B cell (primary cell): ENCODE measurements at regions not wholly inside any gene's neighbourhood (a gene's known extent, or its start where the extent isn't known, plus 50 kb on each side); places are given as distances from the start of the nearest gene placed in this dataset.

Experiments used
- ATAC-seq: fragments of 200-7000 bp; cut with Tn5 transposase; one replicate; pipeline ENCODE4 v1.10.0; 2021; ENCODE audit warnings: low read depth, mild to moderate bottlenecking, moderate number of reproducible peaks, moderate library complexity
- CTCF ChIA-PET: fragments of 350-600 bp; sonication (Branson Sonifier 250); formaldehyde crosslinking; loops from one replicate; lab custom pipeline; 2021; ENCODE audit warnings: antibody characterized with exemption, inconsistent platforms; lab: Charles Lee
- POLR2A ChIA-PET: fragments of 350-600 bp; sonication (Branson Sonifier 250); formaldehyde crosslinking; loops from one replicate; lab custom pipeline; 2021; ENCODE audit warnings: antibody characterized with exemption; lab: Charles Lee
- DNase-seq: peaks from one replicate; pipeline ENCODE4 v3.0.0; 2013
- H2AFZ ChIP-seq: 2 replicates; pipeline ENCODE4 v1.6.1; 2012; ENCODE audit warnings: mild to moderate bottlenecking, low read depth, low read length; ENCODE audit not compliant: insufficient read depth, poor library complexity, severe bottlenecking
- H3K27ac ChIP-seq, 2 donors: 1 replicate in 1 of 2; 2 replicates in 1 of 2; pipeline ENCODE4 v1.5.1; 2012 to 2013; ENCODE audit warnings: low read length in 2 of 2, mild to moderate bottlenecking in 2 of 2, moderate library complexity in 1 of 2
- H3K27me3 ChIP-seq, 4 experiments: fragments of 200-600 bp in 1 of 4; sonication (generic) in 1 of 4; replicated peaks in 1 of 4; 1 replicate in 2 of 4; 2 replicates in 2 of 4; pipeline versions ENCODE4 v1.6.1 to v1.7.0; 2013 to 2016; ENCODE audit warnings: low read length in 3 of 4, mild to moderate bottlenecking in 2 of 4, mixed read lengths in 1 of 4, moderate library complexity in 1 of 4; ENCODE audit not compliant: insufficient read depth in 4 of 4, control insufficient read depth in 3 of 4; ENCODE audit errors: control extremely low read depth in 1 of 4
- H3K36me3 ChIP-seq, 2 experiments: replicated peaks in 1 of 2; 1 replicate in 1 of 2; 2 replicates in 1 of 2; pipeline versions ENCODE4 v1.6.1 to v1.7.1; 2013; ENCODE audit warnings: low read length in 1 of 2; ENCODE audit not compliant: insufficient read depth in 2 of 2, control insufficient read depth in 1 of 2; ENCODE audit errors: control extremely low read depth in 1 of 2, extremely low read depth in 1 of 2
- H3K4me1 ChIP-seq, 2 donors: fragments of 200-600 bp in 1 of 2; sonication (generic) in 1 of 2; 1 replicate in 1 of 2; 2 replicates in 1 of 2; pipeline versions ENCODE4 v1.5.1 to v1.6.1; 2013 to 2017; ENCODE audit warnings: low read length in 2 of 2; ENCODE audit not compliant: control insufficient read depth in 2 of 2, insufficient read depth in 2 of 2
- H3K4me2 ChIP-seq: replicated peaks from 2 replicates; pipeline ENCODE3; 2012; ENCODE audit warnings: mild to moderate bottlenecking, low read depth, low read length; ENCODE audit not compliant: poor library complexity, severe bottlenecking
- H3K4me3 ChIP-seq, 5 experiments: fragments of 200-600 bp in 1 of 5; sonication (generic) in 1 of 5; 1 replicate in 3 of 5; 2 replicates in 2 of 5; pipeline versions ENCODE4 v1.5.1 to v1.7.0; 2011 to 2016; ENCODE audit warnings: low read length in 4 of 5, mild to moderate bottlenecking in 4 of 5, low read depth in 2 of 5, control low read depth in 1 of 5, moderate library complexity in 1 of 5; ENCODE audit not compliant: insufficient read depth in 1 of 5; ENCODE audit errors: control extremely low read depth in 1 of 5, extremely low read depth in 1 of 5
- H3K79me2 ChIP-seq: fragments of 200-600 bp; sonication (generic); one replicate; pipeline ENCODE4 v1.6.0; 2016; ENCODE audit warnings: low read length; ENCODE audit not compliant: control insufficient read depth, insufficient read depth
- H3K9ac ChIP-seq: fragments of 200-600 bp; sonication (generic); 2 replicates; pipeline ENCODE4 v1.6.1; 2017; ENCODE audit warnings: mild to moderate bottlenecking, low read length, moderate library complexity
- H3K9me3 ChIP-seq, 3 donors: one replicate each; pipeline versions ENCODE4 v1.6.1 to v1.7.1; 2013; ENCODE audit warnings: low read length in 2 of 3; ENCODE audit not compliant: control insufficient read depth in 2 of 3, insufficient read depth in 1 of 3; ENCODE audit errors: control extremely low read depth in 1 of 3
- H4K20me1 ChIP-seq: 2 replicates; pipeline ENCODE4 v1.6.0; 2012; ENCODE audit warnings: mild to moderate bottlenecking, low read length; ENCODE audit not compliant: insufficient read depth, control insufficient read depth, poor library complexity, severe bottlenecking
- H3K27ac Mint-ChIP-seq: one replicate; pipeline ENCODE4 v1.8.0; 2021; ENCODE audit warnings: mixed read lengths
- H3K27me3 Mint-ChIP-seq: one replicate; pipeline ENCODE4 v1.8.0; 2021; ENCODE audit warnings: mixed read lengths
- H3K4me1 Mint-ChIP-seq: one replicate; pipeline ENCODE4 v1.8.0; 2021; ENCODE audit warnings: mixed read lengths
- H3K4me3 Mint-ChIP-seq: one replicate; pipeline ENCODE4 v1.8.0; 2021; ENCODE audit warnings: mixed read lengths
- H3K9me3 Mint-ChIP-seq: one replicate; pipeline ENCODE4 v1.8.0; 2022; ENCODE audit warnings: mixed read lengths; ENCODE audit not compliant: insufficient read depth
- EZH2 ChIP-seq: IDR thresholded peaks from 2 replicates; pipeline ENCODE4 v1.6.1; 2012; ENCODE audit warnings: borderline replicate concordance, low read depth, mild to moderate bottlenecking, moderate library complexity, low read length; ENCODE audit not compliant: insufficient read depth, poor library complexity, severe bottlenecking
- WGBS: methylation state at CpG from one replicate; pipeline ENCODE4 v1.1.5; 2013; ENCODE audit warnings: missing lambda C conversion rate; ENCODE audit not compliant: insufficient coverage; 5-methylcytosine and 5-hydroxymethylcytosine counted together
- intact Hi-C: fragments of 100-400 bp; cut with micrococcal nuclease; formaldehyde crosslinking; loops from one replicate; pipeline ENCODE4 v1.10.0; 2022
- TF ChIP-seq, protein P1 (sequence below): fragments of 200-600 bp; IDR thresholded peaks from one replicate; pipeline ENCODE4 v1.8.0; 2022; ENCODE audit warnings: antibody characterized with exemption, mild to moderate bottlenecking

GRCh38 chr6:138664745-138665144 is 108.8 kb upstream of the CCDC28A start:
- no peak overlapping the region for H3K4me3 ChIP-seq
- 100% methylated on average over 1 of the region's 2 CpGs for WGBS
- POLR2A ChIA-PET, result no interaction called here

GRCh38 chr6:138666636-138667035 is 106.9 kb upstream of the CCDC28A start:
- CTCF ChIA-PET, result no interaction called here
- peaks cover 9% of the 10 kb centered on the region for H3K27me3 Mint-ChIP-seq
- H3K4me3 ChIP-seq, result no peak overlapping the region
- no peak overlapping the region for H3K27ac Mint-ChIP-seq
- no peak overlapping the region for H3K27ac ChIP-seq
- H3K4me3 Mint-ChIP-seq, result no peak overlapping the region
- TF ChIP-seq, protein P1, sequence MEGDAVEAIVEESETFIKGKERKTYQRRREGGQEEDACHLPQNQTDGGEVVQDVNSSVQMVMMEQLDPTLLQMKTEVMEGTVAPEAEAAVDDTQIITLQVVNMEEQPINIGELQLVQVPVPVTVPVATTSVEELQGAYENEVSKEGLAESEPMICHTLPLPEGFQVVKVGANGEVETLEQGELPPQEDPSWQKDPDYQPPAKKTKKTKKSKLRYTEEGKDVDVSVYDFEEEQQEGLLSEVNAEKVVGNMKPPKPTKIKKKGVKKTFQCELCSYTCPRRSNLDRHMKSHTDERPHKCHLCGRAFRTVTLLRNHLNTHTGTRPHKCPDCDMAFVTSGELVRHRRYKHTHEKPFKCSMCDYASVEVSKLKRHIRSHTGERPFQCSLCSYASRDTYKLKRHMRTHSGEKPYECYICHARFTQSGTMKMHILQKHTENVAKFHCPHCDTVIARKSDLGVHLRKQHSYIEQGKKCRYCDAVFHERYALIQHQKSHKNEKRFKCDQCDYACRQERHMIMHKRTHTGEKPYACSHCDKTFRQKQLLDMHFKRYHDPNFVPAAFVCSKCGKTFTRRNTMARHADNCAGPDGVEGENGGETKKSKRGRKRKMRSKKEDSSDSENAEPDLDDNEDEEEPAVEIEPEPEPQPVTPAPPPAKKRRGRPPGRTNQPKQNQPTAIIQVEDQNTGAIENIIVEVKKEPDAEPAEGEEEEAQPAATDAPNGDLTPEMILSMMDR, result no peak
- TF ChIP-seq EZH2, result no peak
- no peaks in the 10 kb centered on the region for H3K79me2 ChIP-seq
- H3K9me3 Mint-ChIP-seq, result no peaks in the 10 kb centered on the region
- no peaks in the 10 kb centered on the region for H3K9me3 ChIP-seq
- H3K4me2 ChIP-seq, result no peak overlapping the region
- no peak for ATAC-seq
- POLR2A ChIA-PET, result no interaction called here
- no peak overlapping the region for H2AFZ ChIP-seq
- intact Hi-C loops, result no loop called here
- no peaks in the 10 kb centered on the region for H3K36me3 ChIP-seq
- no peaks in the 10 kb centered on the region for H3K4me1 Mint-ChIP-seq
- H4K20me1 ChIP-seq, result no peaks in the 10 kb centered on the region
- H3K27me3 ChIP-seq, result no peaks in the 10 kb centered on the region
- DNase-seq, result no peak
- 100% methylated on average over 2 of the region's 6 CpGs for WGBS
- H3K4me1 ChIP-seq, result no peaks in the 10 kb centered on the region
- no peak overlapping the region for H3K9ac ChIP-seq

More at GRCh38 chr6:138664745-138665144, 108.8 kb upstream of the CCDC28A start:
- Mint-ChIP-seq H3K9me3 (no peaks in the 10 kb centered on the region), H3K27ac (no peak overlapping the region), H3K27me3 (peaks cover 8% of the 10 kb centered on the region), H3K4me3 (no peak overlapping the region), H3K4me1 (no peaks in the 10 kb centered on the region)
- no peaks in the 10 kb centered on the region for H3K79me2 ChIP-seq
- intact Hi-C loops, result no loop called here
- no peaks in the 10 kb centered on the region for H3K4me1 ChIP-seq
- CTCF ChIA-PET, result no interaction called here
- H4K20me1 ChIP-seq, result no peaks in the 10 kb centered on the region
- DNase-seq, result no peak
- H3K9me3 ChIP-seq, result no peaks in the 10 kb centered on the region
- no peak overlapping the region for H3K27ac ChIP-seq
- no peaks in the 10 kb centered on the region for H3K27me3 ChIP-seq
- H3K9ac ChIP-seq, result no peak overlapping the region
- H3K36me3 ChIP-seq, result no peaks in the 10 kb centered on the region
- TF ChIP-seq EZH2, result no peak
- TF ChIP-seq, protein P1, result no peak
- H3K4me2 ChIP-seq, result no peak overlapping the region
- ATAC-seq, result no peak
- no peak overlapping the region for H2AFZ ChIP-seq
